ENCODE measurements at regions not wholly inside any gene's neighbourhood (a gene's known extent, or its start where the extent isn't known, plus 50 kb on each side); places are given as distances from the start of the nearest gene placed in this dataset.

DNA sequence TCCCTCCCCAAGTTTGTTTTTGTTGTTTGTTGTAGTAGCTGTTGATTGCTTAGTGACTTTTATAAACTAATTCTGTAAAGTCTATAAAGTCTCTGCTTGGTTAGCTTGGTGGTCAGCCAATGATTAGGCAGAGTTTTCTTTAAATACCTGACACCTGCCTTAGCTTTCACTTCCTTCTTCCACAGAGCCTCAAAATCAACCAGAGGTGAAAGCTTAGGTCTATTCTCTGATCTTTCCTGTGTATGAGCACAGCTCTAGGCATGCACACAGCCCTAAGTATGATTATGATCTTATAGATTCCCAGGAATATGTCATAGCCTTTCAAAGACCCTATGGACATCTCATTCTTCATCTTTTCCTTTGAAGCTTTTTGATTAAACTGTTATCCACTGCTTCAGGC lies 514.7 kb downstream of the AACS start:
- no peaks in the 10 kb centered on the region for H3K23me2 ChIP-seq (ENCODE audit: insufficient read length, low read depth, low read length, poor library complexity, severe bottlenecking)
- no peak overlapping the region for H3K56ac ChIP-seq (ENCODE audit: insufficient read length, low read depth, low read length)
- H3K4ac ChIP-seq (ENCODE audit: low read depth, low read length) = no peak overlapping the region
- H3K9me3 ChIP-seq (ENCODE audit: control insufficient read depth, low read depth, low read length) = no peaks in the 10 kb centered on the region
- H2AK5ac ChIP-seq (ENCODE audit: insufficient read length, low read length) = no peak overlapping the region
- no peaks in the 10 kb centered on the region for H4K20me1 ChIP-seq (ENCODE audit: control insufficient read depth, insufficient read depth, insufficient read length)
- no peak overlapping the region for H2BK5ac ChIP-seq (ENCODE audit: insufficient read length, low read length)
- no peak overlapping the region for H3K27ac Mint-ChIP-seq
- H3K9ac ChIP-seq (ENCODE audit: extremely low read depth, insufficient read length, low read length) = no peak overlapping the region
- DNase-seq = no peak
- no peak overlapping the region for H2BK20ac ChIP-seq (ENCODE audit: low read depth, low read length, poor library complexity, severe bottlenecking)
- H3K4me3 Mint-ChIP-seq = no peak overlapping the region
- peaks cover 9% of the 10 kb centered on the region for H3K27me3 Mint-ChIP-seq (ENCODE audit: low read depth)
- no peak overlapping the region for H2BK15ac ChIP-seq (ENCODE audit: low read depth, low read length)
- no peaks in the 10 kb centered on the region for H3K4me1 ChIP-seq (ENCODE audit: insufficient read depth, low read length)
- no peak overlapping the region for H3K14ac ChIP-seq (ENCODE audit: insufficient read depth, low read length)
- H3K27ac ChIP-seq (ENCODE audit: insufficient read length, low read depth, low read length) = no peak overlapping the region
- peaks cover 14 to 16% of the 10 kb centered on the region in 2 experiments; a peak in 4 of 5 replicates for H3K9me3 Mint-ChIP-seq
- no peak overlapping the region for H4K8ac ChIP-seq (replicated peaks; ENCODE audit: insufficient read length, low read depth, low read length)
- H3K36me3 Mint-ChIP-seq (ENCODE audit: insufficient read depth in 1 of 3, low read depth in 3 of 3) = peaks cover 0 to 15% (median 15%) of the 10 kb centered on the region in 3 experiments; a peak in 4 of 7 replicates
- no peak overlapping the region for H3T11ph ChIP-seq (ENCODE audit: low read length)
- no peak overlapping the region for H4K91ac ChIP-seq (ENCODE audit: insufficient read length, low read depth, low read length)
- H2BK120ac ChIP-seq (ENCODE audit: low read depth, low read length, poor library complexity, severe bottlenecking) = no peak overlapping the region
- no peaks in the 10 kb centered on the region for H3K79me1 ChIP-seq (ENCODE audit: insufficient read depth, low read depth, low read length, poor library complexity, severe bottlenecking)
- H3K23ac ChIP-seq (ENCODE audit: insufficient read length, low read depth, low read length) = no peak overlapping the region
- no peak overlapping the region for H3K4me2 ChIP-seq (ENCODE audit: insufficient read depth, insufficient read length, low read length)
- H3K79me2 ChIP-seq (ENCODE audit: insufficient read depth, low read length) = no peaks in the 10 kb centered on the region
- no peaks in the 10 kb centered on the region for H3K4me1 Mint-ChIP-seq
- TF ChIP-seq, protein P1, sequence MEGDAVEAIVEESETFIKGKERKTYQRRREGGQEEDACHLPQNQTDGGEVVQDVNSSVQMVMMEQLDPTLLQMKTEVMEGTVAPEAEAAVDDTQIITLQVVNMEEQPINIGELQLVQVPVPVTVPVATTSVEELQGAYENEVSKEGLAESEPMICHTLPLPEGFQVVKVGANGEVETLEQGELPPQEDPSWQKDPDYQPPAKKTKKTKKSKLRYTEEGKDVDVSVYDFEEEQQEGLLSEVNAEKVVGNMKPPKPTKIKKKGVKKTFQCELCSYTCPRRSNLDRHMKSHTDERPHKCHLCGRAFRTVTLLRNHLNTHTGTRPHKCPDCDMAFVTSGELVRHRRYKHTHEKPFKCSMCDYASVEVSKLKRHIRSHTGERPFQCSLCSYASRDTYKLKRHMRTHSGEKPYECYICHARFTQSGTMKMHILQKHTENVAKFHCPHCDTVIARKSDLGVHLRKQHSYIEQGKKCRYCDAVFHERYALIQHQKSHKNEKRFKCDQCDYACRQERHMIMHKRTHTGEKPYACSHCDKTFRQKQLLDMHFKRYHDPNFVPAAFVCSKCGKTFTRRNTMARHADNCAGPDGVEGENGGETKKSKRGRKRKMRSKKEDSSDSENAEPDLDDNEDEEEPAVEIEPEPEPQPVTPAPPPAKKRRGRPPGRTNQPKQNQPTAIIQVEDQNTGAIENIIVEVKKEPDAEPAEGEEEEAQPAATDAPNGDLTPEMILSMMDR (conservative IDR thresholded peaks at IDR 0.05) = no peak
- no peak overlapping the region for H3K18ac ChIP-seq (ENCODE audit: insufficient read length, low read depth, low read length)
- H2AFZ ChIP-seq (ENCODE audit: low read length) = no peak overlapping the region
- no peaks in the 10 kb centered on the region for H3K27me3 ChIP-seq (ENCODE audit: insufficient read depth, low read length)
- no peak overlapping the region for H4K5ac ChIP-seq (ENCODE audit: insufficient read length, low read depth, low read length)
- no peak overlapping the region for H2BK12ac ChIP-seq (ENCODE audit: insufficient read length, low read depth, low read length)

Measured in H9 (cell line).